WERI-Rb-1 (cell line): ENCODE measurements at regions not wholly inside any gene's neighbourhood (a gene's known extent, or its start where the extent isn't known, plus 50 kb on each side); places are given as distances from the start of the nearest gene placed in this dataset.

Source experiments
- DNase-seq: peaks from one replicate; pipeline ENCODE4 v3.0.0-alpha.2; 2020
- H3K27ac ChIP-seq: fragments of 250-450 bp; sonication (Bioruptor Pico); 2 replicates; pipeline ENCODE4 v1.5.1; 2020; ENCODE audit warnings: mild to moderate bottlenecking, moderate library complexity
- H3K27me3 ChIP-seq: fragments of 250-450 bp; sonication (Bioruptor Pico); 2 replicates; pipeline ENCODE4 v1.5.1; 2021; ENCODE audit warnings: mild to moderate bottlenecking, low read depth, moderate library complexity; ENCODE audit not compliant: insufficient read depth, severe bottlenecking
- H3K36me3 ChIP-seq: fragments of 250-450 bp; sonication (Bioruptor Pico); 2 replicates; pipeline ENCODE4 v1.5.1; 2020; ENCODE audit warnings: mild to moderate bottlenecking, moderate library complexity
- H3K4me3 ChIP-seq: 2 replicates; pipeline ENCODE4 v1.5.1; 2011; ENCODE audit warnings: low read depth, mild to moderate bottlenecking, control low read depth, low read length
- H3K9me3 ChIP-seq: fragments of 250-450 bp; sonication (Bioruptor Pico); 2 replicates; pipeline ENCODE4 v1.5.1; 2021; ENCODE audit warnings: mild to moderate bottlenecking, moderate library complexity; ENCODE audit not compliant: severe bottlenecking
- CTCF ChIP-seq: IDR thresholded peaks from 2 replicates; pipeline ENCODE4 v1.5.1; 2011; ENCODE audit warnings: low read depth, mild to moderate bottlenecking, control low read depth, inconsistent platforms, low read length

- Histone ChIP-seq H3K36me3 (no peaks in the 10 kb centered on the region), H3K9me3 (no peaks in the 10 kb centered on the region), H3K4me3 (no peak overlapping the region), H3K27ac (no peak overlapping the region), H3K27me3 (no peaks in the 10 kb centered on the region)
- no peak for DNase-seq
- no peak for TF ChIP-seq CTCF
Measured at GRCh38 chr3:193793123-193793522, 200.1 kb downstream of the OPA1 start.

- H3K4me3 ChIP-seq: no peak overlapping the region
- H3K27ac ChIP-seq: no peak overlapping the region
- no peak for DNase-seq
- no peaks in the 10 kb centered on the region for H3K27me3 ChIP-seq
- H3K36me3 ChIP-seq: no peaks in the 10 kb centered on the region
- no peak for TF ChIP-seq CTCF
- no peaks in the 10 kb centered on the region for H3K9me3 ChIP-seq
Measured at GRCh38 chr3:193794002-193794881, 201.2 kb downstream of the OPA1 start.

- Histone ChIP-seq H3K4me3 (no peak overlapping the region), H3K9me3 (no peaks in the 10 kb centered on the region), H3K36me3 (no peaks in the 10 kb centered on the region), H3K27me3 (no peaks in the 10 kb centered on the region), H3K27ac (no peak overlapping the region)
- no peak for TF ChIP-seq CTCF
- DNase-seq: no peak
Measured at GRCh38 chr3:193795062-193795690, 202.2 kb downstream of the OPA1 start.

- no peak for TF ChIP-seq CTCF
- DNase-seq: no peak
Measured at GRCh38 chr3:193796089-193796488, 203.1 kb downstream of the OPA1 start.

GRCh38 chr3:193797566-193797965 lies 204.6 kb downstream of the OPA1 start:
- no peak for DNase-seq
- H3K4me3 ChIP-seq: no peak overlapping the region
- no peak overlapping the region for H3K27ac ChIP-seq
- no peak for TF ChIP-seq CTCF
- H3K9me3 ChIP-seq: no peaks in the 10 kb centered on the region
- H3K36me3 ChIP-seq: no peaks in the 10 kb centered on the region
- no peaks in the 10 kb centered on the region for H3K27me3 ChIP-seq

More at GRCh38 chr3:193796089-193796488, 203.1 kb downstream of the OPA1 start:
- Histone ChIP-seq H3K4me3 (no peak overlapping the region), H3K27ac (no peak overlapping the region), H3K9me3 (no peaks in the 10 kb centered on the region), H3K36me3 (no peaks in the 10 kb centered on the region), H3K27me3 (no peaks in the 10 kb centered on the region)
